ENCODE measurements at regions not wholly inside any gene's neighbourhood (a gene's known extent, or its start where the extent isn't known, plus 50 kb on each side); places are given as distances from the start of the nearest gene placed in this dataset.

GRCh38 chr21:31545036-31545435, 114.5 kb upstream of the SOD1 start:
- no peak for DNase-seq (ENCODE audit: extremely low spot score in 2 of 2)
- Histone ChIP-seq H3K4me3 (no peak overlapping the region), H3K36me3 (no peaks in the 10 kb centered on the region), H3K27ac (no peak overlapping the region), H3K27me3 (no peaks in the 10 kb centered on the region), H3K4me1 (no peaks in the 10 kb centered on the region), H3K9me3 (no peaks in the 10 kb centered on the region)
- intact Hi-C loops (cut with DNase I): no loop called here
- TF ChIP-seq POLR2AphosphoS5 (IDR thresholded peaks at IDR 0.05; ENCODE audit: insufficient read depth in 1 of 2, low read depth in 1 of 2): no peak
- no peak for TF ChIP-seq CTCF (IDR thresholded peaks at IDR 0.05)
- TF ChIP-seq POLR2A (IDR thresholded peaks at IDR 0.05): no peak

GRCh38 chr21:31543191-31543590, 116.3 kb upstream of the SOD1 start:
- no peaks in the 10 kb centered on the region for H3K36me3 ChIP-seq
- intact Hi-C loops (cut with DNase I): no loop called here
- no peak for DNase-seq (ENCODE audit: extremely low spot score in 2 of 2)
- no peaks in the 10 kb centered on the region for H3K27me3 ChIP-seq
- H3K27ac ChIP-seq: no peak overlapping the region
- TF ChIP-seq POLR2AphosphoS5 (IDR thresholded peaks at IDR 0.05; ENCODE audit: insufficient read depth in 1 of 2, low read depth in 1 of 2) (peak in 1 of 2 donors; percentile 10), CTCF (IDR thresholded peaks at IDR 0.05) (no peak)
- H3K4me1 ChIP-seq: no peaks in the 10 kb centered on the region
- H3K4me3 ChIP-seq: no peak overlapping the region
- H3K9me3 ChIP-seq: no peaks in the 10 kb centered on the region

GRCh38 chr21:31538816-31539215, 120.7 kb upstream of the SOD1 start:
- H3K36me3 ChIP-seq: no peaks in the 10 kb centered on the region
- H3K4me3 ChIP-seq: no peak overlapping the region
- intact Hi-C loops (cut with DNase I): no loop called here
- H3K27me3 ChIP-seq: no peaks in the 10 kb centered on the region
- no peaks in the 10 kb centered on the region for H3K9me3 ChIP-seq
- no peak for DNase-seq (ENCODE audit: extremely low spot score in 2 of 2)
- TF ChIP-seq POLR2AphosphoS5 (IDR thresholded peaks at IDR 0.05; ENCODE audit: insufficient read depth in 1 of 2, low read depth in 1 of 2) (no peak), POLR2A (IDR thresholded peaks at IDR 0.05) (no peak), CTCF (IDR thresholded peaks at IDR 0.05) (no peak)
- no peaks in the 10 kb centered on the region for H3K4me1 ChIP-seq
- H3K27ac ChIP-seq: no peak overlapping the region

- Histone ChIP-seq H3K4me3 (no peak overlapping the region), H3K9me3 (no peaks in the 10 kb centered on the region), H3K36me3 (no peaks in the 10 kb centered on the region), H3K4me1 (no peaks in the 10 kb centered on the region), H3K27ac (no peak overlapping the region), H3K27me3 (no peaks in the 10 kb centered on the region)
- TF ChIP-seq POLR2A (IDR thresholded peaks at IDR 0.05) (no peak), POLR2AphosphoS5 (IDR thresholded peaks at IDR 0.05; ENCODE audit: insufficient read depth in 1 of 2, low read depth in 1 of 2) (no peak), CTCF (IDR thresholded peaks at IDR 0.05) (no peak)
- no peak for DNase-seq (ENCODE audit: extremely low spot score in 2 of 2)
- intact Hi-C loops (cut with DNase I): no loop called here
Measured at GRCh38 chr21:31537872-31538576, 121.5 kb upstream of the SOD1 start.

- Histone ChIP-seq H3K36me3 (no peaks in the 10 kb centered on the region), H3K4me1 (peaks cover under 1% of the 10 kb centered on the region), H3K4me3 (no peak overlapping the region), H3K27ac (no peak overlapping the region), H3K9me3 (no peaks in the 10 kb centered on the region), H3K27me3 (no peaks in the 10 kb centered on the region)
- no peak for DNase-seq (ENCODE audit: extremely low spot score in 2 of 2)
- no peak for TF ChIP-seq CTCF (IDR thresholded peaks at IDR 0.05)
- TF ChIP-seq POLR2A (IDR thresholded peaks at IDR 0.05): no peak
- no peak for TF ChIP-seq POLR2AphosphoS5 (IDR thresholded peaks at IDR 0.05; ENCODE audit: insufficient read depth in 1 of 2, low read depth in 1 of 2)
- intact Hi-C loops (cut with DNase I): no loop called here
Measured at GRCh38 chr21:31536138-31536537, 123.4 kb upstream of the SOD1 start.
